NCI-H226 (cell line): ENCODE measurements at regions not wholly inside any gene's neighbourhood (a gene's known extent, or its start where the extent isn't known, plus 50 kb on each side); places are given as distances from the start of the nearest gene placed in this dataset.

Experiments
- DNase-seq: peaks from one replicate; pipeline ENCODE4 v3.0.0-alpha.2; 2015

DNA sequence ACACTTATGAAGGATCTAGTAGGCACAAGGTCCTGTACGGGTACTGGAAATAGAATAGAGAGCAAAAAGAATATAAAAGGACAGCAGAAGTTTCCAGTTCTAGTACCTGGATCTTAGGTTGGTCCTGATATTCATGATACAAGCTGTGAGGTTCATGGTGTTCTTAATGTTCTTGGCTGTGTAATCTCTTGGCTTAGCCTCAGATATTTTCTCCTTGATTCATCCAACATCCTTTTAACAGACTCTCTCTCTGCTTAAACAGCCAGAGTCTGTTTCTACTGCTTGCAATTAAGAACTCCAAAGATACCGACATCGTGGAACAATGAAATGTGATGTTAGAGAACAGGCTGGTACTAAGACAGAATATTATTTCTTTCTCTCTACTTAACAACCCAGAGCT lies 49.9 kb downstream of the CNTN3 start:
- no peak for DNase-seq

- DNase-seq: no peak
Measured at GRCh38 chr3:74562558-74563269, 51.7 kb downstream of the CNTN3 start.

DNA sequence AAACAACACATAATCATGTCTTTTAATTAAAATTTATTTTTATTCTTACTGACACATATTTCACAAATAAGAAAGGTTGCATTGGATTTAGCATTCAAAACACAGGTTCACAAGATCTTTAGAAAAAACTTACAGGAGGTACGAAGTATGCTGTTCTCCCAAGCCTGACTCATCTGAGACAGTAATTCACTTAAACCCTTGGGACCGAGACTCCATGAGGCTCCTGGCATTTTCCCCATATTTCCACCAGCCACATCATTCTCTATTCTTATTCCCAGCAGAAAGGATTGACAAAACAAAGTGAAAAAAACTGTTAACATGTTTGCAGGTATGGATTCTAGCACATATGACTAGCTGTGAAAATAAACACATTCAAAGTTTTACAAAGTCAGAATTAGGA lies 52.6 kb downstream of the CNTN3 start:
- DNase-seq: no peak

DNA sequence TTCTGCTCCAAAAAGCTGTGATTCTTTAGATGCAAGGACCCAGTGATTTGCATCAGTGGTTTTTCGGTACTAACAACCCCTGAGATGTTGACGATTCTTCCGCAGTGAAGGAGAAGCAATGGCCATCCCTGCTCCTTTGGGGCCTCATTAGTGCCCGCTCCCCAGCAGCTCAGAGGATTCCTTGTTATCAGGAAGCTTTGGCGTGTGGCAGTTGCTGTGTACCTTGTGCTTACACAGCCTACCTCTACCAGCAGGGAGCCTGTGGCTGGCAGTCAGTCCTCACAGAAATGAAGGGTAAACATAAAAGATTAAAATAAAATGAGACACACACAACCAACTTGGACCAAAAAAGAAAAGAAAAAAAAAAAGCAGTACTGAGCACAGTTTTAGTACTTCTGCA lies 55.2 kb downstream of the CNTN3 start:
- DNase-seq: no peak

GRCh38 chr3:74550686-74551085 lies 63.8 kb downstream of the CNTN3 start:
- DNase-seq: no peak

GRCh38 chr3:74546426-74546825 lies 68.0 kb downstream of the CNTN3 start:
- DNase-seq: no peak

DNA sequence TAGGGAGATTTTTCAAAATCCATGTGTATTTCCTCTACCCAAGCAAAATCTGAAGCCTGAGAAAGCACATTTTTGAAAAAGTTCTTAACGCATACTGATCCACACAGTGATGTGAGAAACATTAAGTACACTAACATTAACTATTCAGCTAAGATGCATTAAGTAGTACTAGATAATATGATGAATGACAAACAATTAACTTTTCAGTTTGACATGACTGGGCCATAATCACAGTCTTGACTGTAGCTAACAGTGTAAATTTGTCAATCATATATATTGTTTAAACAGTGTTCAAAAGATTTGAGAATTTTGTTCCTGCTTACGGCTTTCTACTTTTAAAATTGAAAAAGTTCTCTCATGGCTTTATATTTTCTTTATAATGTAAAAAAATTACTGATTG lies 72.0 kb downstream of the CNTN3 start:
- DNase-seq: no peak

DNA sequence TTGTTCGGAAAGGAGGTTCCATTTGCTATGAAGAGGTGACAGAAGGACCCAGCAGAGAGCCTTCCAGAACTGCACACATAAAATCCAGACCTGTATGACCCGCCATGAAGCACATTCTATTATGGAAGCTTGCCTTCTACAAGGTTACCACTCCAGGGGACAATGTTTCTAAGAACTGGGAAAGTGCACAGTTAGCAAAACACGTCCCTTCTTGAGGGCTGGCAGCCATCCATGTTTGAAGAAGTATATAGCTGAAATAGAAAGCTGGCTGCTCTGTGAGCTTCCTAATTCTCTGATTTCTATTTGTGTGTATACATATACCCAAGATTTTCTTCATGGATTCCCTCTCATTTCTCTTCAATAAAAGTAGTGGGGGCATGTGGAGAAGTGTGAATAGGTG lies 74.6 kb downstream of the CNTN3 start:
- no peak for DNase-seq

DNA sequence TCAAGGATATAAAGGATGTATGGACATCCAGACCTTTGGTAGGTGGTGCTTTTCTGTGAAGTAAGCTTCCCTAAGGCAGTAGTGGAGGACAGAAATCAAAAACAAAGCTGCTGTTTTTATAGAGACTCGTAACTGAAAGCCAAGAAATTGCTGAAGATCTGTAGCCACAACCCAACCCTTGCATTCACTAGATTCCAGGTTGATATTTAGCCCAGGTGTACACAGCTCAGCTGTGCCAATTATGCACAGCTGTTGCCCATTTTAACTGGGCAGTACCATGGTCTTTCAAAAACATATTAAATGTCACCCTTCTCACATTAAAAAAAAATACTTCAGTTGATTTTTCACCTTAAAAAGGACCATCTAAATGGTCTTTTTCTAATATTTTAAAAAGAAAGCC lies 75.8 kb downstream of the CNTN3 start:
- DNase-seq: no peak

GRCh38 chr3:74537857-74538256 lies 76.6 kb downstream of the CNTN3 start:
- no peak for DNase-seq

DNA sequence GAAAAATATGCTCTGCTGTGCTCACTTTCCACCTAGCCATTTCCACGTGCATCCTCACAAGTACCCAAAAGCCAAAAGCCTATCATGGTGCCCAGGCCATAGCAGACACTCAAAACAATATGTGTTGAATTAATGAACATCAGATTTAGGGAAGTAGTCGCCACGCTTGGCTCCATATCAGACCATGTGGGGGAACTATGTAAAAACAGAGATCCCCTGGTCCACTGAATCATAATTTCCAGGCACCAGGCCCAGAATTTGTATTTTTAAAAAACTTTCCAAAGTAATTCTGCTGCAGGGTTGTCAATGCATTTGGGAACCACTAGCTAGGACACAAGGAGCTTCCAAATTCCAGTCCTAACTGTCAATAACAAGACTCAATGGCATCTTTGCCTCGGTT lies 77.3 kb downstream of the CNTN3 start:
- no peak for DNase-seq

DNA sequence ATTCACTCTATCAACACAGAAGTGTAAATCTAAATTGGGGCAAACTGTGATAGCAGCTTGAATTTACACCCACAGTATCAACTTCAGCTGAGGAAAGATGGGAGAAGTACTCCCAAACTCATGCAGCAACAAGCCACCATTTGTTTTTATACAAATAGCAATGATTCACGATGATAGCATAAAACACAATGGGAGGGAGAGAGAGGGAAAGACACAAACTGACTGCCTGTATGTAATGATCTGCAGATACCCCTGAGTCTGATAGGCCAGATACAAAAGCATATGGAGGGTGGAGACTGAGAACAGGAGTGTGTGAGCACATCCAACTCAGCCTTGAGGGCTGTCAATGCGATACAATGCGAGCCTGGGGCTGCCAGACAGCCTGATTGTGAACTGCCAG lies 79.2 kb downstream of the CNTN3 start:
- DNase-seq: no peak

DNA sequence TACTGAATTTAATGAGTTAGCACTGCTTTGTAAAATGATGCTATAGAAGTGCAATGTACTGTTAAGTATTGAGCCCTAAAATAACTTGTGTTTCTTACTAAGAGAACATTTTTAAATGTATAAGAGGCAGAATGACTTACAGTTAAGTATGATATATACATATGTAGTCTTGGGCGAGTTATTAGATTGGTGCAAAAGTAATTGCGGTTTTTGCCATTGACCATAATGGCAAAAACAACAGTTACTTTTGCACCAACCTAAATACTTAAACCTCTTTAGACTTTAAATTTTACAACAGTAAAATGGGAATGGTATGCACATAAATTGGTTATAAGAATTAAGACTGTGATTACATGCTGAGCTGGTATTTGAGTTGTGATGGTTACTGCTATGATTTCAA lies 79.8 kb downstream of the CNTN3 start:
- DNase-seq: no peak

GRCh38 chr3:74532446-74532845 lies 82.0 kb downstream of the CNTN3 start:
- DNase-seq: no peak

- no peak for DNase-seq
Measured at GRCh38 chr3:74531491-74531890, 83.0 kb downstream of the CNTN3 start.

GRCh38 chr3:74529145-74529544 lies 85.3 kb downstream of the CNTN3 start:
- no peak for DNase-seq

GRCh38 chr3:74527566-74527965 lies 86.9 kb downstream of the CNTN3 start:
- no peak for DNase-seq

DNA sequence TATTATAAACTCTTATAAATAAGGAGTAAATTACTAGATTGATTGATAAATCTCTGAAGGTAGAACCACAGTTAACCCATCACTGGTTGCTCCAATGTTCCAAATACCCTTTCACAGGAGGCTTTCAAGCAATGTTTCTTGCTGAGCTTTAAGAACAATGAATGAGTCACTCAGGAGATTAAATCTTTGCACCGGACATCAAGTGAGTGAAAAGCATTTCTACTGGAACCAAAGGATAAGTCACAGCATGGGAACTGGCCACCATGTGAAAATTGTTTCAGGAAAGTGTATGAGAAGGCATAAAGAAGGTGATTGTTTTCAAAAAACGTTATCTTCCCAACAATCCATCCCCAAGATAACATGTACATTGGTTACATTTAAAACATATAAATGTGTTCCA lies 90.6 kb downstream of the CNTN3 start:
- no peak for DNase-seq

DNA sequence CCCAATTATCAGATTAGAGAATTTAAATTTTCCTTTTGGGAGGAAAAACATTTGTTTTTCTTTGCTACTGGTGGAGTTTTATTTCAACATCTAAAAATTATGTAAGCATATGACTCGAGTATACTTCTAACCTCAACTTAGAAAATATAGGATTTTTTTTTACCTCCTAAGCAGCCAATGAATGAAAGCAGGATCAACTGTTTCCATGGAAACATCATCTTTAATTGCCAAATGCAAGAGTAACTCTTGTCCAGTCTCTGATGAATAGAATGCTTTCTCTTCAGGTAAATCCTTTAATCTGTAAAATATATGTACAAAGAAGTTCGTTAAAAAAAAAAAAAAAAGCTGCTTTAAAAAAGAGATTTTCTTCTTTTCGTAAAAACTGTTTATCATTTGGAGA lies 93.6 kb downstream of the CNTN3 start:
- no peak for DNase-seq

DNA sequence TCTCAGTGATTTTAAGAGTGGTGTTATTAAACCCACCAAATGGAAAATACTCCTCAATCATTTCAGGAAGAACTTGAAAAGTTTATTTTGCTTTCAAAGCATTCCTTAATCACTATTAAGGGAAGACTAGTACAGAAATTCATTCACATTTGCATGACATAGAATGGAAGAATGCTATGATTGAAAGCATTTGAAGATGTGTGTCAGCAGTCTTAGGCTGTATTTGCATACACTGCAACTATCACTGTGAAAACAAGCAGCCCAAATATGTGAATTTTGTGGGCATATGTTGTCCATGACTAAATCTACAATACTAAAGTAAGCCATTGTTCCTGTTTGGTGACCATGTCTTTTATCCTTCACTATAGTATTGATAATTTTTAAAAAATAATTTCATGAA lies 95.8 kb downstream of the CNTN3 start:
- DNase-seq: no peak

DNA sequence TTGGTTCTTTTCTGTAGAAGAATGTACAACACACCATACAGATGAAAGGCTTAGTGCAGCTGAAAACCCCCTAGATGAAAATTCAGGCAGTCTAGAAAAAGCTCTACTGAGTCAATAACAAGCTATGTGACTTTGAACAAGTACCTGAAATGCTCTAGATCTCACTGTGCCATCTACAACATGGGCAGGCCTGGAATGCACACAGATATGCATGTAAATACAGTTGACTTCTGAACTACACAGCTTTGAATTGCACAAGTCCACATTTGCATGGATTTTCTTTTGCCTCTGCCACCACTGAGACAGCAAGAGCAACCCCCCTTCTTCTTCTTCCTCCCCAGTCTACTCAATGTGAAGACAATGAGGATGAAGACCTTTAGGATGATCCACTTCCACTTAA lies 98.4 kb downstream of the CNTN3 start:
- DNase-seq: no peak

GRCh38 chr3:74515451-74515850 lies 99.0 kb downstream of the CNTN3 start:
- no peak for DNase-seq

DNA sequence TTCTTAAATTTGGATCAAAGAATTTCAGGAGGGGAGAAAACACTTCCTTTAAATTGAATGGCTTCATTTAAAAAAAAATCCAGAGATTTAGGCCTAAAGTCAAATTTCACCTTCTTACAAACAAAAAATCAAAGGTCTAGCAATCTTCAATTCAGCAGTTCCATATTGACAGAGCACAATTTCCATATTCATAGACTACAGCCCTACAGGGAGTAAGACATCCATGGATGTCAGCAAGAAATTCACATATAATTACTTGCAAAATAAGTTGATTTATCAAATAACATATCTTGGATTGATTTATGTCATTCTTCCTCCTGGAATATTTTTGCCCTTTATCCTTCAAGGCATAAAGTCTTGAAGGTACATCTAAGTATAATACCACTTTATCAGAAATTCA lies 103.4 kb downstream of the CNTN3 start:
- DNase-seq: no peak

- no peak for DNase-seq
Measured at GRCh38 chr3:74510261-74510818, 104.1 kb downstream of the CNTN3 start.

DNA sequence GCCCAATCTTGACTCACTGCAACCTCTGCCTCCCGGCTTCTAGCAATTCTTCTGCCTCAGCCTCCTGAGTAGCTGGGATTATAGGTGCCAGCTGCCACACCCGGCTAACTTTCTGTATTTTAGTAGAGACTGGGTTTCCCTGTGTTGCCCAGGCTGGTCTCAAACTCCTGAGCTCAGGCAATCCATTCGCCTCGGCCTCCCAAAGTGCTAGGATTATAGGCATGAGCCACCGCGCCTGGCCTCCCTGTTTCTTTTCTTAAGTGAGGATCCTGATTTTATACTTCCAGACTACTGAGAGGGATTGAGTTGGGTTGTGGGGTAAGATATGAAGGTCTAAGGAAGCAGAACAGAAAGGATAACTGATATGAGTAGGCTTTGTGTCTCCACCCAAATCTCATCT lies 106.8 kb downstream of the CNTN3 start:
- no peak for DNase-seq
